IPS-18a (cell line): ENCODE measurements at regions not wholly inside any gene's neighbourhood (a gene's known extent, or its start where the extent isn't known, plus 50 kb on each side); places are given as distances from the start of the nearest gene placed in this dataset.

ENCODE experiments used
- H3K27ac ChIP-seq: one replicate; pipeline ENCODE4 v1.5.1; 2013; ENCODE audit warnings: low read length
- H3K27me3 ChIP-seq: one replicate; pipeline ENCODE4 v1.6.1; 2013; ENCODE audit warnings: mild to moderate bottlenecking, low read length; ENCODE audit not compliant: control insufficient read depth, insufficient read depth
- H3K36me3 ChIP-seq: one replicate; pipeline ENCODE4 v1.6.1; 2013; ENCODE audit warnings: low read depth, low read length; ENCODE audit not compliant: control insufficient read depth
- H3K4me1 ChIP-seq: one replicate; pipeline ENCODE4 v1.6.1; 2013; ENCODE audit warnings: low read depth, low read length; ENCODE audit not compliant: control insufficient read depth
- H3K4me3 ChIP-seq: one replicate; pipeline ENCODE4 v1.5.1; 2013; ENCODE audit warnings: low read length
- H3K9ac ChIP-seq: one replicate; pipeline ENCODE4 v1.6.1; 2013; ENCODE audit warnings: mild to moderate bottlenecking, low read length, moderate library complexity
- H3K9me3 ChIP-seq: one replicate; pipeline ENCODE4 v1.6.1; 2013; ENCODE audit warnings: low read depth, low read length; ENCODE audit not compliant: control insufficient read depth

- Histone ChIP-seq H3K27ac (no peak overlapping the region), H3K9ac (no peak overlapping the region), H3K4me3 (no peak overlapping the region), H3K27me3 (no peaks in the 10 kb centered on the region), H3K9me3 (no peaks in the 10 kb centered on the region), H3K36me3 (no peaks in the 10 kb centered on the region), H3K4me1 (no peaks in the 10 kb centered on the region)
Measured at GRCh38 chr14:71267007-71267513, 359.8 kb downstream of the PCNX1 start.

DNA sequence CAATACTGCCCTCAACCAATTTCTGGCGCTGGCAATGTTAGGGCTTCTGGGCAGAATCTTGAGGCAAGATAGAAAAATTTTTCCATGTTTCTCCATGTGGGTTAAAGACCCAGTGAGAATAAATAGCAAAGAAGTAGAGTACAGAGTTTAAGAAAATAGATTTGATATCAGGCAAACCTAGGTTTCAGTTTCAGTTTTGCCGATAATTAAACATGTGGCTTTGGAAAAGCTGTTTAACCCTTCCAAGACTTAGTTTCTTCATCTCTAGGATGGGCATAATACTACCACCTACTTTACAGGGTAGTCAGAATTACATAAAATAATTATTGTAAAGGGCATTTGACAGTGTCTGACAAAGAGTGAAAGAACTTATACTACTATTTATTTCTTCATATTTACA, 360.4 kb downstream of the PCNX1 start:
- no peaks in the 10 kb centered on the region for H3K27me3 ChIP-seq
- H3K36me3 ChIP-seq = no peaks in the 10 kb centered on the region
- no peak overlapping the region for H3K9ac ChIP-seq
- no peaks in the 10 kb centered on the region for H3K4me1 ChIP-seq
- no peak overlapping the region for H3K27ac ChIP-seq
- H3K4me3 ChIP-seq = no peak overlapping the region
- H3K9me3 ChIP-seq = no peaks in the 10 kb centered on the region

DNA sequence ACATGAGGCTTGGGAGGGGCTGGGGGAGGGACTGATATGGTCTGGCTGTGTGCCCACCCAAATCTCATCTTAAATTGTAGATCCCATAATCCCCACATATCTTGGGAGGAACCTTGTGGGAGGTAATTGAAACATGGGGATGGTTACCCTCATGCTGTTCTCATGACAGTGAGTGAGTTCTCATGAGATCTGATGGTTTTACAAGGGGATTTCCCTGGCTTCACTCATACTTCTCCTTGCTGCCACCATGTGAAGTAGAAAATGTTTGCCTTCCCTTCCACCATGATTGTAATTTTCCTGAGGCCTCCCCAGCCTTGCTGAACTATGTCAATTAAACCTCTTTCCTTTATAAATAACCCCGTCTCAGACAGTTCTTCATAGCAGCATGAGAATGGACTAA, 362.9 kb downstream of the PCNX1 start:
- Histone ChIP-seq H3K9me3 (no peaks in the 10 kb centered on the region), H3K27me3 (no peaks in the 10 kb centered on the region)

GRCh38 chr14:71271166-71271945, 364.1 kb downstream of the PCNX1 start:
- Histone ChIP-seq H3K27me3 (no peaks in the 10 kb centered on the region), H3K4me1 (no peaks in the 10 kb centered on the region), H3K9ac (no peak overlapping the region), H3K36me3 (no peaks in the 10 kb centered on the region), H3K4me3 (no peak overlapping the region), H3K9me3 (no peaks in the 10 kb centered on the region), H3K27ac (no peak overlapping the region)

More for the DNA sequence above, 362.9 kb downstream of the PCNX1 start:
- Histone ChIP-seq H3K36me3 (no peaks in the 10 kb centered on the region), H3K4me3 (no peak overlapping the region), H3K27ac (no peak overlapping the region), H3K9ac (no peak overlapping the region), H3K4me1 (no peaks in the 10 kb centered on the region)

DNA sequence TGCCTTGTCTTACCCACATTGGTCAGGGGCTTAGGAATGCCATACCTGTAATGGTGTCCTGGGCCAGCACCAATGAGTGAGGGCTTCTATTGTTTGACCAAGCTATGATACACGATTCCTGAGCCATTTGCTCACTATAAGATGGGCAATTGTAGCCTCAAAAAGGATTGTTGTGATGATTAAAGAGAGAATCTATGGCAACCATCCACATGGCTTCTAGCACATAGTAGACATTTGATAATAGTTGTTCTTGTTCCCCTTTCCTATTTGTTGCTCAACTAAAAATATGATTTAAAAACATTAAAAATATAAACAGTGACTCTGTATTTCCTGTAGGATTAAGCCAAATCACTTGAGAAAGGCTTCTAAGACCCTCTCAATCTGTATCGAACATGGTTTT, 366.1 kb downstream of the PCNX1 start:
- no peak overlapping the region for H3K4me3 ChIP-seq

DNA sequence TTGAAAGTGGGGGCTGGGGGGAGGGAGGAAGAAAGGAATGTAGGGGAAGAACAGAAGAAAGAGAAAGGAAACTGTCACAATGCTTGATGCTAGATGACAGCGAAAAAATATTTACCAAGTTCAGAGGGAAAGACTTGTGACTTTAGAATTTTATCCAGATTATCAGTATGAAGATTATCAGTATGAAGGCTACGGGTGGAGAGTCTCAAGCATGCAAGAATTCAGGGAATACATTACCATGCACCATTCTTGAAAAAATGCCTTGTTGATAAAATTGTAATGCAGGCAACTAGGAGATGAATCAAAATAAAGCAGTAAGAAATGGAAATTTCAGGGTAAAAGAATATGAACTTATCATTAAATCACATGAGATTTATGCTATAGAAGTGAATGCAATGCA, 376.8 kb downstream of the PCNX1 start:
- H3K27ac ChIP-seq = no peak overlapping the region
- H3K9me3 ChIP-seq = no peaks in the 10 kb centered on the region
- no peaks in the 10 kb centered on the region for H3K36me3 ChIP-seq
- H3K4me3 ChIP-seq = no peak overlapping the region
- no peaks in the 10 kb centered on the region for H3K27me3 ChIP-seq
- no peaks in the 10 kb centered on the region for H3K4me1 ChIP-seq
- H3K9ac ChIP-seq = no peak overlapping the region

More for the DNA sequence above, 366.1 kb downstream of the PCNX1 start:
- no peaks in the 10 kb centered on the region for H3K9me3 ChIP-seq
- no peaks in the 10 kb centered on the region for H3K27me3 ChIP-seq
- no peak overlapping the region for H3K27ac ChIP-seq
- H3K9ac ChIP-seq = no peak overlapping the region
- H3K36me3 ChIP-seq = no peaks in the 10 kb centered on the region
- no peaks in the 10 kb centered on the region for H3K4me1 ChIP-seq

DNA sequence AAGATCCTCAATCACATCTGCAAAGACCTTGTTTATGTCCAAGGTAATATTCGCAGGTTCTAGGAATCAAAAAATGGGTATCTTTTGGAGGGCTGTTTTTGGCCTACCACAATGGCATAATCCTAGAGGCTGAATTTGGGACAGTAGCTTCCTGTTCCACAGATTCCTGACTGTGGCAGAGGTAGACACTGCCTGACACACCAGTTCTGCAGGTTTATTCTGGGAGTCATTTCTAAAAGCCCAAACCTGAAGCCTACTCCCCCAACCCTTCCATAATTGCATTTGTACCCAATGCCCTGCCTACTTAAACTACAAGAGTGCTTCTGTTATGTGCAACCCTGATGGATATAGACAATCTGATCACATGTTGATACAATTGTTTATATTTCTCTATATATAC, 378.9 kb downstream of the PCNX1 start:
- Histone ChIP-seq H3K27ac (no peak overlapping the region), H3K4me1 (no peaks in the 10 kb centered on the region), H3K9ac (no peak overlapping the region), H3K36me3 (no peaks in the 10 kb centered on the region), H3K4me3 (no peak overlapping the region), H3K27me3 (no peaks in the 10 kb centered on the region), H3K9me3 (no peaks in the 10 kb centered on the region)

- no peaks in the 10 kb centered on the region for H3K9me3 ChIP-seq
- no peak overlapping the region for H3K27ac ChIP-seq
- no peak overlapping the region for H3K4me3 ChIP-seq
- H3K27me3 ChIP-seq = no peaks in the 10 kb centered on the region
- no peaks in the 10 kb centered on the region for H3K4me1 ChIP-seq
- no peaks in the 10 kb centered on the region for H3K36me3 ChIP-seq
- H3K9ac ChIP-seq = no peak overlapping the region
Measured at GRCh38 chr14:71287567-71287966, 380.3 kb downstream of the PCNX1 start.

DNA sequence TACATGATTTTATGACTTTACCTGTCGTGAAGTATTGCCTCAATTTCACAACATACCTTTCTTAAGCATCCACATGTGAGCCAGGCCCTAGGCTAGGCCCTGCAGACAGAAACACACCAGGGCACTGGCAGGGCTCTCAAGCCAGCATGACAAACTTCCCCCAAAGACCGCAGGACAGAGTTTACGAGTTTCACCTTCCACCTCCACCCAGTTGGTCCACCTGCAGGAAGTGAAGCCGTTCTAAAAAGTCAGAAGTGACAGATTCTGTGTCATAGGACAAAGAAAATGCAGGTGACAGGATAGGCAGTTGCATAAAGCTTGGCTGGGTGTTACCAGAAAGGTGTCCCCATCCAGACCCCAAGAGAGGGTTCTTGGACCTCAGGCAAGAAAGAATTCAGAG, 382.3 kb downstream of the PCNX1 start:
- Histone ChIP-seq H3K4me3 (no peak overlapping the region), H3K9ac (no peak overlapping the region), H3K4me1 (no peaks in the 10 kb centered on the region), H3K9me3 (no peaks in the 10 kb centered on the region), H3K27ac (no peak overlapping the region), H3K27me3 (no peaks in the 10 kb centered on the region), H3K36me3 (no peaks in the 10 kb centered on the region)

- Histone ChIP-seq H3K27me3 (no peaks in the 10 kb centered on the region), H3K27ac (no peak overlapping the region), H3K36me3 (no peaks in the 10 kb centered on the region), H3K4me1 (no peaks in the 10 kb centered on the region), H3K9ac (no peak overlapping the region), H3K9me3 (no peaks in the 10 kb centered on the region), H3K4me3 (no peak overlapping the region)
Measured at GRCh38 chr14:71290301-71290700, 383.0 kb downstream of the PCNX1 start.

DNA sequence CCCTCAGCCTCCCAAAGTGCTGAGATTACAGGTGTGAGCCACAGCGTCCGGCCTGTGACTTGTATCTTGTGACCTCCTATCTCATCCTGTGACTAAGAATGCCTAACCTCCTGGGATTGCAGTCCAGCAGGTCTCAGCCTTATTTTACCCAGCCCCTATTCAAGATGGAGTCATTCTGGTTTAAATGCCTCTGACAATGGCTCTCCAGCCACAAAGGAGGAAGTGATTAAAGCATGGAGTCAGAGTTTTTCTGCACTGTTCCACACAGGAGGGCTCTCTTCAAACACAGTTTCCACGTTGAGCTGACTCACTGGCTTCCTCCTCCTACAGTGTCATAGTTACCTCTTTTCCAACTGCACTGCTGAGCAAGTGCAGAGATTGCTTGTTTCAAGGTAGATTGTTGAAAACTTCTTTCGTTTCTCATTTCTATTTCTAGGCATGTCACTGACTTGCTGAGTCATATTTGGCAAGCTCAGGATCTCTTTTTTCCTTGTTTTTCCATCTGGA, 383.8 kb downstream of the PCNX1 start:
- Histone ChIP-seq H3K4me3 (no peak overlapping the region), H3K36me3 (no peaks in the 10 kb centered on the region), H3K9me3 (no peaks in the 10 kb centered on the region), H3K27me3 (no peaks in the 10 kb centered on the region), H3K27ac (no peak overlapping the region), H3K4me1 (no peaks in the 10 kb centered on the region), H3K9ac (no peak overlapping the region)

- Histone ChIP-seq H3K9ac (no peak overlapping the region), H3K27me3 (no peaks in the 10 kb centered on the region), H3K36me3 (no peaks in the 10 kb centered on the region), H3K4me3 (no peak overlapping the region), H3K4me1 (no peaks in the 10 kb centered on the region), H3K27ac (no peak overlapping the region), H3K9me3 (no peaks in the 10 kb centered on the region)
Measured at GRCh38 chr14:71296184-71296583, 388.9 kb downstream of the PCNX1 start.
